ENCODE measurements at regions not wholly inside any gene's neighbourhood (a gene's known extent, or its start where the extent isn't known, plus 50 kb on each side); places are given as distances from the start of the nearest gene placed in this dataset.

GRCh38 chr4:13137390-13137789 is 346.8 kb downstream of the RAB28 start:
- H3K27ac ChIP-seq (ENCODE audit: extremely low read depth, low read depth, low read length) = no peak overlapping the region
- in situ Hi-C loops (cut with MboI) = no loop called here

More at GRCh38 chr4:13137390-13137789, 346.8 kb downstream of the RAB28 start:
- Histone ChIP-seq H3K4me1 (replicated peaks in 1 of 2; ENCODE audit: control insufficient read depth in 2 of 2, insufficient read depth in 2 of 2, low read length in 2 of 2) (no peaks in the 10 kb centered on the region), H3K27me3 (ENCODE audit: control insufficient read depth in 2 of 2, insufficient read depth in 2 of 2, low read length in 2 of 2) (no peaks in the 10 kb centered on the region), H3K9ac (ENCODE audit: insufficient read depth in 1 of 2, low read depth in 2 of 2, low read length in 2 of 2) (no peak overlapping the region), H4K20me1 (replicated peaks; ENCODE audit: control insufficient read depth, insufficient read depth, low read length) (no peaks in the 10 kb centered on the region), H3K36me3 (ENCODE audit: control insufficient read depth, insufficient read depth, low read length) (no peaks in the 10 kb centered on the region), H3K4me2 (ENCODE audit: insufficient read depth, low read length) (no peak overlapping the region), H3K79me2 (ENCODE audit: control insufficient read depth, insufficient read depth, low read length) (no peaks in the 10 kb centered on the region), H3K9me3 (replicated peaks; ENCODE audit: control insufficient read depth, insufficient read depth, low read depth, low read length) (no peaks in the 10 kb centered on the region), H3K9me1 (ENCODE audit: control insufficient read depth, insufficient read depth, low read length) (no peaks in the 10 kb centered on the region), H2AFZ (ENCODE audit: low read depth, low read length) (no peak overlapping the region), H3K4me3 (no peak overlapping the region)
- ChIA-PET CTCF (ENCODE audit: low intra/inter-chr PET ratio) (no interaction called here), POLR2A (no interaction called here)
- TF ChIP-seq CHAMP1 (IDR thresholded peaks at IDR 0.05) = no peak
- TF ChIP-seq KAT8 (IDR thresholded peaks at IDR 0.05; ENCODE audit: low read depth) = no peak
- no peak for TF ChIP-seq ZNF140 (CRISPR knock-in tag; IDR thresholded peaks at IDR 0.05)
- no peak for TF ChIP-seq SMAD2 (IDR thresholded peaks at IDR 0.05; ENCODE audit: low read depth, low read length)
- TF ChIP-seq PHB (CRISPR knock-in tag; IDR thresholded peaks at IDR 0.05) = no peak
- no peak for TF ChIP-seq UBTF (IDR thresholded peaks at IDR 0.05; ENCODE audit: borderline replicate concordance in 1 of 2, low read depth in 2 of 2, low read length in 2 of 2)
- no peak for DNase-seq (ENCODE audit: extremely low read depth in 1 of 4, low spot score in 3 of 4)
- no peak for FAIRE-seq
- WGBS (ENCODE audit: insufficient coverage, low coverage, missing lambda C conversion rate) = 0% methylated on average over 2 of the region's 2 CpGs
- no TSS peak for BruUV-seq (replicated peaks)
- intact Hi-C loops (cut with micrococcal nuclease) = no loop called here
- ATAC-seq = no peak

Measured in K562 (cell line).